HEK293 (cell line): ENCODE measurements at regions not wholly inside any gene's neighbourhood (a gene's known extent, or its start where the extent isn't known, plus 50 kb on each side); places are given as distances from the start of the nearest gene placed in this dataset.

Experiments used
- CTCF ChIA-PET: fragments of 350-600 bp; formaldehyde crosslinking; extraction: SDS; loops from one replicate; lab custom pipeline; 2021; ENCODE audit warnings: antibody characterized with exemption; lab: Yijun Ruan, JAX
- POLR2A ChIA-PET: fragments of 300-600 bp; formaldehyde crosslinking; extraction: SDS; loops from one replicate; lab custom pipeline; 2020; ENCODE audit warnings: antibody characterized with exemption, inconsistent platforms; lab: Yijun Ruan, JAX
- H3K27ac ChIP-seq: fragments of 200-500 bp; sonication (Bioruptor generic); 2 replicates; pipeline ENCODE4 v1.5.1; 2014; ENCODE audit warnings: low read depth, low read length, control low read depth, inconsistent platforms; ENCODE audit errors: extremely low read depth
- H3K36me3 ChIP-seq, 2 experiments: fragments of 200-500 bp in 1 of 2; sonication (Bioruptor generic) in 1 of 2; 1 replicate in 1 of 2; 2 replicates in 1 of 2; pipeline ENCODE4 v1.5.1; 2014 to 2017; ENCODE audit warnings: inconsistent platforms in 2 of 2, low read length in 2 of 2; ENCODE audit not compliant: control insufficient read depth in 2 of 2, insufficient read depth in 1 of 2
- H3K4me1 ChIP-seq: fragments of 200-500 bp; sonication (Bioruptor generic); 2 replicates; pipeline ENCODE4 v1.5.1; 2014; ENCODE audit warnings: mild to moderate bottlenecking, low read length, inconsistent platforms; ENCODE audit not compliant: control insufficient read depth, insufficient read depth
- H3K4me3 ChIP-seq: 2 replicates; pipeline ENCODE4 v1.5.1; 2011; ENCODE audit warnings: low read depth, mild to moderate bottlenecking, control low read depth, low read length, moderate library complexity
- H3K9me3 ChIP-seq: fragments of 200-500 bp; sonication (Bioruptor generic); 2 replicates; pipeline ENCODE4 v1.5.1; 2014; ENCODE audit warnings: low read depth, low read length, inconsistent platforms; ENCODE audit not compliant: control insufficient read depth, insufficient read depth
- EGR2 ChIP-seq: fragments of 450-650 bp; formaldehyde crosslinking; IDR thresholded peaks from 2 replicates; pipeline ENCODE4 v1.5.1; 2016; ENCODE audit warnings: low read depth, missing biosample characterization, missing genetic modification characterization
- FEZF1 ChIP-seq: fragments of 450-650 bp; formaldehyde crosslinking; IDR thresholded peaks from 2 replicates; pipeline ENCODE4 v1.5.1; 2016; ENCODE audit warnings: missing biosample characterization, missing genetic modification characterization
- GLIS2 ChIP-seq: fragments of 450-650 bp; formaldehyde crosslinking; IDR thresholded peaks from 2 replicates; pipeline ENCODE4 v1.5.1; 2016; ENCODE audit warnings: missing biosample characterization, missing genetic modification characterization
- HOXA7 ChIP-seq: sonication (generic); formaldehyde crosslinking; IDR thresholded peaks from 2 replicates; pipeline ENCODE4 v1.8.1; 2022; ENCODE audit warnings: missing genetic modification reagents, borderline replicate concordance
- HOXC10 ChIP-seq: sonication (generic); formaldehyde crosslinking; IDR thresholded peaks from 2 replicates; pipeline ENCODE4 v1.8.1; 2023; ENCODE audit warnings: mild to moderate bottlenecking, missing genetic modification reagents
- IKZF3 ChIP-seq: fragments of 450-650 bp; IDR thresholded peaks from 2 replicates; pipeline ENCODE4 v1.5.0; 2018; ENCODE audit warnings: missing biosample characterization, mild to moderate bottlenecking, missing genetic modification characterization, moderate library complexity
- KLF16 ChIP-seq: fragments of 450-650 bp; formaldehyde crosslinking; IDR thresholded peaks from 2 replicates; pipeline ENCODE4 v1.5.1; 2017; ENCODE audit warnings: missing biosample characterization, missing genetic modification characterization
- PRDM1 ChIP-seq: fragments of 450-650 bp; formaldehyde crosslinking; IDR thresholded peaks from 2 replicates; pipeline ENCODE4; 2016; ENCODE audit warnings: missing biosample characterization, missing genetic modification characterization
- RBAK ChIP-seq: fragments of 450-650 bp; formaldehyde crosslinking; IDR thresholded peaks from 2 replicates; pipeline ENCODE4 v1.5.1; 2016; ENCODE audit warnings: missing biosample characterization, missing genetic modification characterization
- ZBTB8A ChIP-seq: fragments of 450-650 bp; formaldehyde crosslinking; IDR thresholded peaks from 2 replicates; pipeline ENCODE4 v1.5.1; 2016; ENCODE audit warnings: missing biosample characterization, missing genetic modification characterization
- ZIC2 ChIP-seq: fragments of 450-650 bp; formaldehyde crosslinking; IDR thresholded peaks from 2 replicates; pipeline ENCODE4 v1.5.1; 2016; ENCODE audit warnings: missing biosample characterization, missing genetic modification characterization
- ZNF10 ChIP-seq: fragments of 450-650 bp; formaldehyde crosslinking; IDR thresholded peaks from 2 replicates; pipeline ENCODE4 v1.5.1; 2017; ENCODE audit warnings: missing biosample characterization, missing genetic modification characterization
- ZNF121 ChIP-seq: fragments of 450-650 bp; formaldehyde crosslinking; IDR thresholded peaks from 2 replicates; pipeline ENCODE4 v1.5.1; 2016; ENCODE audit warnings: missing biosample characterization, missing genetic modification characterization
- ZNF140 ChIP-seq: fragments of 450-650 bp; formaldehyde crosslinking; IDR thresholded peaks from 2 replicates; pipeline ENCODE4 v1.5.1; 2016; ENCODE audit warnings: missing biosample characterization, missing genetic modification characterization
- ZNF211 ChIP-seq: fragments of 450-650 bp; formaldehyde crosslinking; IDR thresholded peaks from 2 replicates; pipeline ENCODE4 v1.5.1; 2016; ENCODE audit warnings: low read depth, missing biosample characterization, missing genetic modification characterization
- ZNF239 ChIP-seq: fragments of 450-650 bp; formaldehyde crosslinking; IDR thresholded peaks from 2 replicates; pipeline ENCODE4 v1.5.1; 2016; ENCODE audit warnings: missing biosample characterization, missing genetic modification characterization
- ZNF324 ChIP-seq: fragments of 450-650 bp; formaldehyde crosslinking; IDR thresholded peaks from 2 replicates; pipeline ENCODE4 v1.5.1; 2016; ENCODE audit warnings: missing biosample characterization, missing genetic modification characterization
- ZNF335 ChIP-seq: fragments of 450-650 bp; formaldehyde crosslinking; conservative IDR thresholded peaks from 2 replicates; pipeline ENCODE4 v1.5.1; 2016; ENCODE audit warnings: missing biosample characterization, missing genetic modification characterization
- ZNF391 ChIP-seq: fragments of 450-650 bp; formaldehyde crosslinking; IDR thresholded peaks from 2 replicates; pipeline ENCODE4 v1.5.1; 2016; ENCODE audit warnings: low read depth, missing biosample characterization, missing genetic modification characterization, borderline replicate concordance
- ZNF404 ChIP-seq: fragments of 450-650 bp; formaldehyde crosslinking; IDR thresholded peaks from 2 replicates; pipeline ENCODE4 v1.5.1; 2017; ENCODE audit warnings: missing biosample characterization, missing genetic modification characterization
- ZNF530 ChIP-seq: fragments of 450-650 bp; formaldehyde crosslinking; IDR thresholded peaks from 2 replicates; pipeline ENCODE4 v1.5.1; 2016; ENCODE audit warnings: low read depth, missing biosample characterization, missing genetic modification characterization
- ZNF560 ChIP-seq: fragments of 450-650 bp; formaldehyde crosslinking; IDR thresholded peaks from 2 replicates; pipeline ENCODE4 v1.5.1; 2017; ENCODE audit warnings: missing biosample characterization, missing genetic modification characterization, borderline replicate concordance
- ZNF561 ChIP-seq: fragments of 450-650 bp; IDR thresholded peaks from 2 replicates; pipeline ENCODE4 v1.5.1; 2018; ENCODE audit warnings: missing biosample characterization, missing genetic modification characterization, borderline replicate concordance
- ZNF596 ChIP-seq: fragments of 450-650 bp; IDR thresholded peaks from 2 replicates; pipeline ENCODE4 v1.5.0; 2018; ENCODE audit warnings: missing biosample characterization, mild to moderate bottlenecking, missing genetic modification characterization, moderate library complexity
- ZNF621 ChIP-seq: fragments of 450-650 bp; formaldehyde crosslinking; IDR thresholded peaks from 2 replicates; pipeline ENCODE4 v1.5.1; 2017; ENCODE audit warnings: missing biosample characterization, missing genetic modification characterization
- ZNF658 ChIP-seq: fragments of 450-650 bp; formaldehyde crosslinking; IDR thresholded peaks from 2 replicates; pipeline ENCODE4; 2016; ENCODE audit warnings: missing biosample characterization, missing genetic modification characterization
- ZNF701 ChIP-seq: fragments of 450-650 bp; formaldehyde crosslinking; IDR thresholded peaks from 2 replicates; pipeline ENCODE4 v1.5.1; 2016; ENCODE audit warnings: missing biosample characterization, missing genetic modification characterization
- ZNF785 ChIP-seq: fragments of 450-650 bp; formaldehyde crosslinking; IDR thresholded peaks from 2 replicates; pipeline ENCODE4 v1.5.1; 2016; ENCODE audit warnings: missing biosample characterization, missing genetic modification characterization
- ZNF843 ChIP-seq: fragments of 450-650 bp; formaldehyde crosslinking; IDR thresholded peaks from 2 replicates; pipeline ENCODE4 v1.5.1; 2016; ENCODE audit warnings: missing biosample characterization, missing genetic modification characterization
- ZXDB ChIP-seq: fragments of 450-650 bp; formaldehyde crosslinking; IDR thresholded peaks from 2 replicates; pipeline ENCODE4 v1.5.1; 2016; ENCODE audit warnings: missing biosample characterization, missing genetic modification characterization
- TF ChIP-seq, protein P1 (sequence below): fragments of 450-650 bp; formaldehyde crosslinking; conservative IDR thresholded peaks from 2 replicates; pipeline ENCODE4 v1.5.1; 2016; ENCODE audit warnings: low read depth, missing biosample characterization, missing genetic modification characterization
- TF ChIP-seq, protein P2 (sequence below): fragments of 450-650 bp; formaldehyde crosslinking; IDR thresholded peaks from 2 replicates; pipeline ENCODE4 v1.5.1; 2016; ENCODE audit warnings: missing biosample characterization, missing genetic modification characterization

- H3K4me1 ChIP-seq: no peaks in the 10 kb centered on the region
- no peaks in the 10 kb centered on the region; the same call in 1 of the 2 replicates for H3K9me3 ChIP-seq
- H3K4me3 ChIP-seq: no peak overlapping the region
- no peak overlapping the region for H3K27ac ChIP-seq
- CTCF ChIA-PET: no interaction called here
- H3K36me3 ChIP-seq: no peaks in the 10 kb centered on the region
- TF ChIP-seq IKZF3: no peak
- no peak for TF ChIP-seq ZNF701 (tag by site-specific recombination)
- TF ChIP-seq ZNF561 (tag by site-specific recombination): no peak
- TF ChIP-seq ZIC2: no peak
- TF ChIP-seq ZXDB (tag by site-specific recombination): no peak
- no peak for TF ChIP-seq ZNF140
- TF ChIP-seq ZNF239: no peak
- no peak for TF ChIP-seq RBAK
- no peak for TF ChIP-seq ZNF10 (tag by site-specific recombination)
- TF ChIP-seq, protein P1, sequence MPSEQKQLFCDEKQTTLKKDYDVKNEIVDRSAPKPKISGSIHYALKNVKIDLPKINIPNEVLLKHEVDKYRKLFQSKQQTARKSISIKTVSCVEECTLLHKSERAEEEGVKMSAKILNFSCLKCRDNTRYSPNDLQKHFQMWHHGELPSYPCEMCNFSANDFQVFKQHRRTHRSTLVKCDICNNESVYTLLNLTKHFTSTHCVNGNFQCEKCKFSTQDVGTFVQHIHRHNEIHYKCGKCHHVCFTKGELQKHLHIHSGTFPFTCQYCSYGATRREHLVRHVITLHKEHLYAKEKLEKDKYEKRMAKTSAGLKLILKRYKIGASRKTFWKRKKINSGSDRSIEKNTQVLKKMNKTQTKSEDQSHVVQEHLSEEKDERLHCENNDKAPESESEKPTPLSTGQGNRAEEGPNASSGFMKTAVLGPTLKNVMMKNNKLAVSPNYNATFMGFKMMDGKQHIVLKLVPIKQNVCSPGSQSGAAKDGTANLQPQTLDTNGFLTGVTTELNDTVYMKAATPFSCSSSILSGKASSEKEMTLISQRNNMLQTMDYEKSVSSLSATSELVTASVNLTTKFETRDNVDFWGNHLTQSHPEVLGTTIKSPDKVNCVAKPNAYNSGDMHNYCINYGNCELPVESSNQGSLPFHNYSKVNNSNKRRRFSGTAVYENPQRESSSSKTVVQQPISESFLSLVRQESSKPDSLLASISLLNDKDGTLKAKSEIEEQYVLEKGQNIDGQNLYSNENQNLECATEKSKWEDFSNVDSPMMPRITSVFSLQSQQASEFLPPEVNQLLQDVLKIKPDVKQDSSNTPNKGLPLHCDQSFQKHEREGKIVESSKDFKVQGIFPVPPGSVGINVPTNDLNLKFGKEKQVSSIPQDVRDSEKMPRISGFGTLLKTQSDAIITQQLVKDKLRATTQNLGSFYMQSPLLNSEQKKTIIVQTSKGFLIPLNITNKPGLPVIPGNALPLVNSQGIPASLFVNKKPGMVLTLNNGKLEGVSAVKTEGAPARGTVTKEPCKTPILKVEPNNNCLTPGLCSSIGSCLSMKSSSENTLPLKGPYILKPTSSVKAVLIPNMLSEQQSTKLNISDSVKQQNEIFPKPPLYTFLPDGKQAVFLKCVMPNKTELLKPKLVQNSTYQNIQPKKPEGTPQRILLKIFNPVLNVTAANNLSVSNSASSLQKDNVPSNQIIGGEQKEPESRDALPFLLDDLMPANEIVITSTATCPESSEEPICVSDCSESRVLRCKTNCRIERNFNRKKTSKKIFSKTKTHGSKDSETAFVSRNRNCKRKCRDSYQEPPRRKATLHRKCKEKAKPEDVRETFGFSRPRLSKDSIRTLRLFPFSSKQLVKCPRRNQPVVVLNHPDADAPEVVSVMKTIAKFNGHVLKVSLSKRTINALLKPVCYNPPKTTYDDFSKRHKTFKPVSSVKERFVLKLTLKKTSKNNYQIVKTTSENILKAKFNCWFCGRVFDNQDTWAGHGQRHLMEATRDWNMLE: no peak
- no peak for TF ChIP-seq ZNF658 (tag by site-specific recombination)
- TF ChIP-seq, all 188 proteins: peak for 0
- POLR2A ChIA-PET: no interaction called here
Measured at GRCh38 chr1:170388489-170388888, 143.5 kb upstream of the GORAB start.

DNA sequence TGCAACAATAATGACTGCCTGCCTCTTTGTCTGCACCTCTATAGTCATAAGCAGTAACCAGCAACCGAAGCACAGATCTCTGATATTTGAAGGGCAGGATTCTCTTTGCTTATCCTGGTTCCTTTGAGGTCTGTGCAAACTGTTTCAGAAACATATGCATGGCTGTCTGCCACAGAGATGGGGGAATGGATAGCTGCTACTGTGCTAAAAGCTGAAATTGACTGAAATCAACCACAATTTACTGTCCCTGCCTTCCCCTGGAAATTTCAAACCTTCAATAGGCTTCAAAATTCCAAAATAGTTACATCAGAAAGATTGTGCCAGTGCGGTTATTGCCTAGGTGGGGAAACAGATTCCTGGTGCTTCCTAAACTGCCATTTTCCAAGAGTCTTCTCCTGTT lies 136.8 kb upstream of the GORAB start:
- H3K4me3 ChIP-seq: no peak overlapping the region
- TF ChIP-seq ZBTB8A (tag by site-specific recombination) (no peak), GLIS2 (tag by site-specific recombination) (no peak), HOXC10 (CRISPR knock-in tag) (no peak), ZIC2 (no peak), ZNF324 (no peak), ZNF391 (tag by site-specific recombination) (no peak), PRDM1 (no peak)
- TF ChIP-seq, all 188 proteins: peak for 0
- no peaks in the 10 kb centered on the region for H3K36me3 ChIP-seq
- no peak overlapping the region for H3K27ac ChIP-seq
- no peaks in the 10 kb centered on the region for H3K4me1 ChIP-seq
- H3K9me3 ChIP-seq: no peaks in the 10 kb centered on the region; the same call in 1 of the 2 replicates
- POLR2A ChIA-PET: no interaction called here
- CTCF ChIA-PET: interaction anchor here (1.4 kb wide), 1 partner anchor 535 kb away, joined by 3 read pairs; no protein-coding TSS in a partner anchor

DNA sequence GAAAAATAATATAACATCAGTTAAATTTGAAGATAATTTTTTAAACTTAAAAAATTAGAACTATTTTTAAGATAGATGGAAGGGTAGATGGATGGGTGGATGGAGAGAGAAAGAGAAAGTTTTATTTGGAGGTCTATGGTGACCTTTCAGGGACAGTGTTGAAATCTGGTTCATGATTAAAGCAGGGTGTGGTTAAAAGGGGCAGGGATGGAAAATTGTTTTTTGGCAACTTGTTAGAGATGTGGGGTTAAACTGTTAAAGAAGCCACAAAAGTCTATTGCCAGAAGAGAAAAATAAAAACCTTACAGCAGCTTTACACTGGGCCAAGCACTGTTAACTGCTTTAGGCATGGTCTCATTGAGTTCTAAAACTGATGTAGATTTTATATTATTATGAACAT lies 134.9 kb upstream of the GORAB start:
- CTCF ChIA-PET: interaction anchor here (0.7 kb wide), 1 partner anchor 20 kb away, joined by 3 read pairs; no protein-coding TSS in a partner anchor
- Histone ChIP-seq H3K27ac (no peak overlapping the region), H3K36me3 (no peaks in the 10 kb centered on the region), H3K4me3 (no peak overlapping the region), H3K9me3 (no peaks in the 10 kb centered on the region; the same call in 1 of the 2 replicates), H3K4me1 (no peaks in the 10 kb centered on the region)
- POLR2A ChIA-PET: no interaction called here
- TF ChIP-seq ZNF560 (tag by site-specific recombination) (no peak), ZNF530 (tag by site-specific recombination) (no peak), FEZF1 (no peak), HOXC10 (CRISPR knock-in tag) (no peak), ZNF404 (tag by site-specific recombination) (no peak), ZNF596 (no peak), ZNF211 (no peak), ZNF785 (tag by site-specific recombination) (no peak), ZNF121 (tag by site-specific recombination) (no peak), ZNF621 (tag by site-specific recombination) (no peak), KLF16 (tag by site-specific recombination) (no peak), EGR2 (tag by site-specific recombination) (no peak), ZNF335 (tag by site-specific recombination) (no peak), HOXA7 (CRISPR knock-in tag) (no peak), ZNF843 (no peak)
- TF ChIP-seq, protein P2, sequence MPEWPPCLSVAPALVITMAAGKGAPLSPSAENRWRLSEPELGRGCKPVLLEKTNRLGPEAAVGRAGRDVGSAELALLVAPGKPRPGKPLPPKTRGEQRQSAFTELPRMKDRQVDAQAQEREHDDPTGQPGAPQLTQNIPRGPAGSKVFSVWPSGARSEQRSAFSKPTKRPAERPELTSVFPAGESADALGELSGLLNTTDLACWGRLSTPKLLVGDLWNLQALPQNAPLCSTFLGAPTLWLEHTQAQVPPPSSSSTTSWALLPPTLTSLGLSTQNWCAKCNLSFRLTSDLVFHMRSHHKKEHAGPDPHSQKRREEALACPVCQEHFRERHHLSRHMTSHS: no peak
